ENCODE measurements at regions not wholly inside any gene's neighbourhood (a gene's known extent, or its start where the extent isn't known, plus 50 kb on each side); places are given as distances from the start of the nearest gene placed in this dataset.

DNA sequence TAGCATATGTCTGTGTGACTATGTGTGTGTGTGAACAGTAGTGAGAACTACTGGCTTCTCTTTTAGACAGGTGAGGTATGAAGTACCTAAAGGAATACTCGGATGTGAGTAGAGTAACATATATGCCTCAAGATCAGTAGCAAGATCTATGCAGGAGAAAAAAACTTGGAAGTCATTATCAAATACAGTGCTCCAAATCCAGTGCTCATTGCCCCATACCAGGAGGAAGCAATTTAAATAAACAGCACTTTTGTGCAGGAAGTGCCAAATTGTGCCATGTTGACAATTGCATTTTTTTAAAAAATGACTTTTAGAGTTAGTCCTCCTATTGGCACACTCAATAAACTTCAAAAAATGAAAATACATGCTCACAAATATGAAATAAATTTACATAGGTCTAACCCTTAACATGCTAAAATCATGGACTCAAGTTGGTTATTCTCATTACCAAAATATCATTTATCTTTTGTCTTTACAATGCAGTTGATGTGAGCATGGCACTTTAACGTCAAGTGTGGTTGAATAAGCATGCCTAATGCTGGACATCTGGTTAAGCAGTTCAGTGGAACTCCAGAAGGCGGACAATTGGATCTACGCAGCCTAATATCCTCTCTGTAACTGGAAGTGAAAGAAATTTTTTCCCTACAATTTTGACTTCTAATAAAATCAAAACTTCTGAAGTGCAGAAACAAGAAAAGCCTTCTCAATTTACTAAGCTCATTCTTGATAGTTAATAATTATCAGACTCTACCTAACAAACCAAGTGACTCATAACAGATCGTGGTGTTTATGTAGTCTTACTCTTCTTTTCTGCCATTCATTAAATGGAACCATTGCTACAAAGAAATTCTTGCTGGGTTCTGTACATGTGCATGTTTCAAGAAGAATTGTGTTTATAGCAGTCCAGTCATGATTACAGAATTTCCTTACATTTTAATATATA, 195.2 kb downstream of the MDFIC start:
- Histone ChIP-seq H3F3A (ENCODE audit: insufficient read depth, low read length) (no peaks in the 10 kb centered on the region), H3K9me2 (ENCODE audit: low read depth, low read length) (no peaks in the 10 kb centered on the region), H3K36me3 (ENCODE audit: insufficient read depth, low read length) (no peaks in the 10 kb centered on the region), H4K20me1 (ENCODE audit: insufficient read depth, low read length) (no peaks in the 10 kb centered on the region), H3K79me2 (ENCODE audit: insufficient read depth, low read length) (no peaks in the 10 kb centered on the region), H3K27me3 (ENCODE audit: insufficient read depth, low read length) (no peaks in the 10 kb centered on the region), H3K9ac (ENCODE audit: low read length) (no peak overlapping the region), H3K4me3 (ENCODE audit: low read depth, low read length, poor library complexity, severe bottlenecking) (no peak overlapping the region), H3K4me2 (ENCODE audit: low read length) (no peak overlapping the region), H3K4me1 (ENCODE audit: insufficient read depth, low read length, severe bottlenecking) (no peaks in the 10 kb centered on the region), H3K9me3 (ENCODE audit: low read length) (no peaks in the 10 kb centered on the region), H2AFZ (ENCODE audit: low read length) (no peak overlapping the region), H3K27ac (ENCODE audit: low read depth, low read length, poor library complexity, severe bottlenecking) (no peak overlapping the region)
- no peak for TF ChIP-seq EZH2 (IDR thresholded peaks at IDR 0.05; ENCODE audit: borderline replicate concordance, low read length)
- TF ChIP-seq, protein P1, sequence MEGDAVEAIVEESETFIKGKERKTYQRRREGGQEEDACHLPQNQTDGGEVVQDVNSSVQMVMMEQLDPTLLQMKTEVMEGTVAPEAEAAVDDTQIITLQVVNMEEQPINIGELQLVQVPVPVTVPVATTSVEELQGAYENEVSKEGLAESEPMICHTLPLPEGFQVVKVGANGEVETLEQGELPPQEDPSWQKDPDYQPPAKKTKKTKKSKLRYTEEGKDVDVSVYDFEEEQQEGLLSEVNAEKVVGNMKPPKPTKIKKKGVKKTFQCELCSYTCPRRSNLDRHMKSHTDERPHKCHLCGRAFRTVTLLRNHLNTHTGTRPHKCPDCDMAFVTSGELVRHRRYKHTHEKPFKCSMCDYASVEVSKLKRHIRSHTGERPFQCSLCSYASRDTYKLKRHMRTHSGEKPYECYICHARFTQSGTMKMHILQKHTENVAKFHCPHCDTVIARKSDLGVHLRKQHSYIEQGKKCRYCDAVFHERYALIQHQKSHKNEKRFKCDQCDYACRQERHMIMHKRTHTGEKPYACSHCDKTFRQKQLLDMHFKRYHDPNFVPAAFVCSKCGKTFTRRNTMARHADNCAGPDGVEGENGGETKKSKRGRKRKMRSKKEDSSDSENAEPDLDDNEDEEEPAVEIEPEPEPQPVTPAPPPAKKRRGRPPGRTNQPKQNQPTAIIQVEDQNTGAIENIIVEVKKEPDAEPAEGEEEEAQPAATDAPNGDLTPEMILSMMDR (IDR thresholded peaks at IDR 0.05; ENCODE audit: low read length), result no peak

DNA sequence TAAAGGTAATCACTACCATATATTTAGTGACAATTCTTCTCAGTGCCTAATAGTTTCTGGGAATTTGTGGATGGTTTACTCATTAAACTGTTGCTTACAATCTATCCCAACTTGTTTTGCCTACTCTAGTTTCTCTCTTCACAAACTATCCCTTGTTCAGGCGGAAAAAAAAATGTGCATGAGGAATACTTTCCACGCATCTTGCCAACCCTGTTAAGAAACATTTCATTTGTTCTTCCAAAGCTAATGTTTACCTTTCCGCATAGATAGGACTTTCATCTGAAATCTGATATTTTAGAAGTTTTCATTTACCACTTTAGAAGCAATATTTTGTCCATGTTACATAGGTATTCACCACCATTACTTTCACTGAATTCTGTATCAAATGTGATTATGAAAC, 191.9 kb downstream of the MDFIC start:
- no peak overlapping the region for H2AFZ ChIP-seq (ENCODE audit: low read length)
- no peak overlapping the region for H3K4me2 ChIP-seq (ENCODE audit: low read length)
- H4K20me1 ChIP-seq (ENCODE audit: insufficient read depth, low read length), result no peaks in the 10 kb centered on the region
- H3K9me3 ChIP-seq (ENCODE audit: low read length), result no peaks in the 10 kb centered on the region
- no peaks in the 10 kb centered on the region for H3K79me2 ChIP-seq (ENCODE audit: insufficient read depth, low read length)
- H3K27ac ChIP-seq (ENCODE audit: low read depth, low read length, poor library complexity, severe bottlenecking), result no peak overlapping the region
- H3K9me2 ChIP-seq (ENCODE audit: low read depth, low read length), result no peaks in the 10 kb centered on the region
- no peak for TF ChIP-seq EZH2 (IDR thresholded peaks at IDR 0.05; ENCODE audit: borderline replicate concordance, low read length)
- TF ChIP-seq, protein P1 (IDR thresholded peaks at IDR 0.05; ENCODE audit: low read length), result no peak
- H3K27me3 ChIP-seq (ENCODE audit: insufficient read depth, low read length), result no peaks in the 10 kb centered on the region
- no peaks in the 10 kb centered on the region for H3F3A ChIP-seq (ENCODE audit: insufficient read depth, low read length)
- no peaks in the 10 kb centered on the region for H3K4me1 ChIP-seq (ENCODE audit: insufficient read depth, low read length, severe bottlenecking)
- H3K4me3 ChIP-seq (ENCODE audit: low read depth, low read length, poor library complexity, severe bottlenecking), result no peak overlapping the region
- H3K36me3 ChIP-seq (ENCODE audit: insufficient read depth, low read length), result no peaks in the 10 kb centered on the region
- H3K9ac ChIP-seq (ENCODE audit: low read length), result no peak overlapping the region

DNA sequence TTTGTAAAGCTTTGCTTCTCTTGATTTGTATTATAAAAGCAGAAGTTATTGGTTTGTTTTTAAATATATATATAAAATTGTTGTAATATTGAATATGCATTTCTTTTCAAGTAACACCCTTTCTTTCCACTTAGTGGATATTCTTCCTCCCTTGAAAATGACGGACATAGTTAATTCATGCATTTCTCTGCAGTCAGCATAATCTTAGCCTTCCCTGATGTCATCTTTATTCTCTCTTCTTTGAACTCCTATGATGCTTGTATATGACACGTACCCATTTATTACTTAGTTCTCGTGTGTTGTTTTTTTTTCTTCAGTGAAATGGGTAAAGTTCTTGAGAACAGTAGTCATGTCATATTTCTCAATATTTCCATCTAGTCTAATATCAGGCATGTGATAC, 191.2 kb downstream of the MDFIC start:
- H2AFZ ChIP-seq (ENCODE audit: low read length), result no peak overlapping the region
- no peaks in the 10 kb centered on the region for H4K20me1 ChIP-seq (ENCODE audit: insufficient read depth, low read length)
- no peaks in the 10 kb centered on the region for H3K9me3 ChIP-seq (ENCODE audit: low read length)
- H3F3A ChIP-seq (ENCODE audit: insufficient read depth, low read length), result no peaks in the 10 kb centered on the region
- H3K4me3 ChIP-seq (ENCODE audit: low read depth, low read length, poor library complexity, severe bottlenecking), result no peak overlapping the region
- H3K27me3 ChIP-seq (ENCODE audit: insufficient read depth, low read length), result no peaks in the 10 kb centered on the region
- H3K79me2 ChIP-seq (ENCODE audit: insufficient read depth, low read length), result no peaks in the 10 kb centered on the region
- TF ChIP-seq, protein P1 (IDR thresholded peaks at IDR 0.05; ENCODE audit: low read length), result no peak
- no peak for TF ChIP-seq EZH2 (IDR thresholded peaks at IDR 0.05; ENCODE audit: borderline replicate concordance, low read length)
- H3K36me3 ChIP-seq (ENCODE audit: insufficient read depth, low read length), result no peaks in the 10 kb centered on the region
- no peak overlapping the region for H3K27ac ChIP-seq (ENCODE audit: low read depth, low read length, poor library complexity, severe bottlenecking)
- H3K9ac ChIP-seq (ENCODE audit: low read length), result no peak overlapping the region
- no peak overlapping the region for H3K4me2 ChIP-seq (ENCODE audit: low read length)
- no peaks in the 10 kb centered on the region for H3K9me2 ChIP-seq (ENCODE audit: low read depth, low read length)
- H3K4me1 ChIP-seq (ENCODE audit: insufficient read depth, low read length, severe bottlenecking), result no peaks in the 10 kb centered on the region

Measured in OCI-LY1 (cell line).